H1 (cell line): ENCODE measurements at regions not wholly inside any gene's neighbourhood (a gene's known extent, or its start where the extent isn't known, plus 50 kb on each side); places are given as distances from the start of the nearest gene placed in this dataset.

Experiments
- FOSL1 ChIP-seq: IDR thresholded peaks from 2 replicates; pipeline ENCODE4 v1.6.1; 2011; ENCODE audit warnings: mild to moderate bottlenecking, low read depth, low read length, moderate library complexity; ENCODE audit not compliant: insufficient read depth
- SRF ChIP-seq: IDR thresholded peaks from 2 replicates; pipeline ENCODE4 v1.6.1; 2011; ENCODE audit warnings: mild to moderate bottlenecking, low read depth, low read length, moderate library complexity
- SUZ12 ChIP-seq: fragments of 200-600 bp; sonication (generic); IDR thresholded peaks from 2 replicates; pipeline ENCODE4 v1.6.1; 2012; ENCODE audit warnings: mild to moderate bottlenecking, inconsistent platforms, low read length, moderate library complexity, mixed read lengths
- TAF7 ChIP-seq: optimal IDR thresholded peaks from 2 replicates; pipeline ENCODE3; 2011; ENCODE audit warnings: low read depth, mild to moderate bottlenecking, inconsistent platforms, low read length, moderate library complexity, borderline replicate concordance

- TF ChIP-seq FOSL1: no peak
- TF ChIP-seq SRF: no peak
- no peak for TF ChIP-seq SUZ12
- no peak for TF ChIP-seq TAF7
Observed at GRCh38 chr12:65546528-65546927, 268.0 kb downstream of the MSRB3 start (continued).
